ENCODE measurements at regions not wholly inside any gene's neighbourhood (a gene's known extent, or its start where the extent isn't known, plus 50 kb on each side); places are given as distances from the start of the nearest gene placed in this dataset.

DNA sequence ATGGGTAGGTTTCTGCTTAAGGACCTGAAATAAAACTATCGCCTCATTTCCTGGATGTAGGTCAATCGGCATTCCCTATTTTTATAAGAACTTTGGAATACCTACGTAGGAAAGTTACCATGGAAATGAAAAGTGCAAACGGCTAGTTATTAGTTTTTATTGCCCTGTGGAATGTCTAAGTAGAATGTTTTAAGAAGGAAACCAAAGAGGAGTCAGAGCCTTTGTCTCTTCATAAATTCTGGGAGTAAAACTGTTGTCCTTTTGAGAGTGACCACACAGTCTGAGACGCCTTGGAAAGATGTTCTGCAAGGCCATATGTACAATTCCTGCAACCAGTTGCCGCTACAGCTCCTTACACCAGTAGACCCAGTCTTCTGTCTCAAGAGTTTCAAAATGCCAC, 176.0 kb upstream of the SEL1L start:
- TF ChIP-seq CTCF (IDR thresholded peaks at IDR 0.05; ENCODE audit: low read length, missing control alignments): no peak
- no peak overlapping the region for H3K4me3 ChIP-seq (replicated peaks; ENCODE audit: low read depth, low read length)
- no peak for DNase-seq (ENCODE audit: low read depth)

- peak; percentile 27 for DNase-seq (ENCODE audit: low read depth)
Measured at GRCh38 chr14:81710232-81710845, 176.7 kb upstream of the SEL1L start.

DNA sequence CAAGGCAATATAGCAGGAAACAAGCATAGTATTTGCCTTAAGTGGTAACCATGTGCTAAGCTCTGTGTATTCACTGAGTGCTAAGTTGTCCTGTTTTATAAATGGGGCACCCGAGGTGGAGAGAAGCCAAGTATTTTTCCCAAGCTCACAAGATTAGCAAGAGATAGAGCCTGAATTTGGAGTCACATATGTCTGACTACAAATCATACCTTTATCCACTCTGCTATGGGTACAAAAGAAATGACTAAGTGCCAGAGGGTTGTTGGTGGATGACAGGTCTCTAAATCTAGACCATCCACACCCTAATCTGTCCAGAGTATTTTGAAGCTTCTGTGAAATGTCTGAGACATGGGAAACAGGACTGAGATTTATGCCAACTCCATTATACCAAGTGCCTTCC, 182.1 kb upstream of the SEL1L start:
- no peak for DNase-seq (ENCODE audit: low read depth)

More at GRCh38 chr14:81710232-81710845, 176.7 kb upstream of the SEL1L start:
- TF ChIP-seq CTCF (IDR thresholded peaks at IDR 0.05; ENCODE audit: low read length, missing control alignments): peak; percentile 38
- H3K4me3 ChIP-seq (replicated peaks; ENCODE audit: low read depth, low read length): no peak overlapping the region

DNA sequence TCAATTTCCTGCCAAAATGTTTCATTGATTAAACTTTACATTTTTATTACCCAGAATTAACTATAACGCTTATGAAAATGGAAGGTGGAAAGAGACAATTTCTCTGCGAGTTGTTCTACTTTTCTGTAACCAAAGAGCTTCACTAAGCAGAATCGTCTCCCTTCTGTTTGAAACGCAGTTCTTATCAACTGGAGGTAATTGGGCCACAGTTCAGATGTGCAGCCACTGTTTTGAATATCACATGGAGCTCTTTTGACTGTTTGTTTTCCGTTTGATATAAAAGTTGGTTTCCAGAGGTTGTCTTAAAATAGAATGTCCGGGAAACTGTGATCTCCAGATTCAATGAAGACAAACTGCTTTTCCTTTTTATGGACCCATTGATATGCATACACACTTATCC, 183.3 kb upstream of the SEL1L start:
- no peak for TF ChIP-seq CTCF (IDR thresholded peaks at IDR 0.05; ENCODE audit: low read length, missing control alignments)
- DNase-seq (ENCODE audit: low read depth): no peak

More for the DNA sequence above, 182.1 kb upstream of the SEL1L start:
- H3K4me3 ChIP-seq (replicated peaks; ENCODE audit: low read depth, low read length): no peak overlapping the region
- TF ChIP-seq CTCF (IDR thresholded peaks at IDR 0.05; ENCODE audit: low read length, missing control alignments): no peak

DNA sequence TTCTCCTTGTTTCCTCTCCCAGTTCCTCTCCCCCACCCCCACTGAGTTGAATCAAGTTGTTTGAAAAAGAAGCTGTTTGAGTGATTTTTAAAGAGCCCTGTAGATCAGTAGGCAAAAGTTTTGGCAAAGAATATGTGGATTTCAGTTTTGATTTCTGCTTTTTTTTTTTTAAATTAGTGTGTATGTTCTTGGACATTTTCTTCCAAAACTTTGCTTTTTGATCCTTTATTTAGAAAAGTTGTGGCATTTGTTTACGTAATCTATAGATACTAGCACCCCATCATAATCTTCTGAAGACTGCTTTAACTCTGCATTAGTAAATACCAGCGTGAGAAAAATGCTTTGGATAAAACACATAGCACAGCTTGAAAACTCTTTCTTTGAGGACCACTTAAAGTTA, 190.3 kb upstream of the SEL1L start:
- TF ChIP-seq CTCF (IDR thresholded peaks at IDR 0.05; ENCODE audit: low read length, missing control alignments): no peak
- H3K4me3 ChIP-seq (replicated peaks; ENCODE audit: low read depth, low read length): no peak overlapping the region
- DNase-seq (ENCODE audit: low read depth): no peak

More for the DNA sequence above, 183.3 kb upstream of the SEL1L start:
- no peak overlapping the region for H3K4me3 ChIP-seq (replicated peaks; ENCODE audit: low read depth, low read length)

DNA sequence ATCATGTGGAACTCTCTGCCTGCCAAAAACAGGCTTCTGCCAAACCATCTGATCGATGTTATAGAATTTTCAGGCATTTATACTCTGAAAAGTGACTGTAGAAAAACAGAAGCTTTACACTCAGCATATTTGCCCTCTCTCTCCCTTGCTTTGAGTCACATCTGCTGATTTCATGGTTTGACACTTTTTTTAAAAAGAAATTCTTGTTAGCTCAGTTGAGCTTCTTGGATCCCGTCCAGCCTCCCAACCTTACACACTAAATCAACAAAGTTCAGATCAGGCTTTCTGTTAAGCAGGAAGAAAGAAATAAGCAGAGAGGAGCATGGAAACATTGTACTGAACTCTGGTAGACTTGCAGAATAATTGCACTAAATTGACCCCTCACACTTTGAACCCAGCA, 193.6 kb upstream of the SEL1L start:
- DNase-seq (ENCODE audit: low read depth): no peak
- no peak overlapping the region for H3K4me3 ChIP-seq (replicated peaks; ENCODE audit: low read depth, low read length)
- no peak for TF ChIP-seq CTCF (IDR thresholded peaks at IDR 0.05; ENCODE audit: low read length, missing control alignments)

GRCh38 chr14:81728447-81728846, 194.8 kb upstream of the SEL1L start:
- no peak for TF ChIP-seq CTCF (IDR thresholded peaks at IDR 0.05; ENCODE audit: low read length, missing control alignments)
- no peak for DNase-seq (ENCODE audit: low read depth)
- H3K4me3 ChIP-seq (replicated peaks; ENCODE audit: low read depth, low read length): no peak overlapping the region

Measured in fibroblast of pulmonary artery (primary cell).